ENCODE measurements at regions not wholly inside any gene's neighbourhood (a gene's known extent, or its start where the extent isn't known, plus 50 kb on each side); places are given as distances from the start of the nearest gene placed in this dataset.
A peak's percentile ranks its signal among the peaks of the same experiment; 100 is the strongest.

- H3K4me3 ChIP-seq (ENCODE audit: low read length), result no peak overlapping the region
- no peak for TF ChIP-seq CTCF (conservative IDR thresholded peaks at IDR 0.05; ENCODE audit: low read length)
- DNase-seq (ENCODE audit: low read depth), result no peak
Observed at GRCh38 chr4:19720190-19720589, 531.5 kb upstream of the SLIT2 start.

DNA sequence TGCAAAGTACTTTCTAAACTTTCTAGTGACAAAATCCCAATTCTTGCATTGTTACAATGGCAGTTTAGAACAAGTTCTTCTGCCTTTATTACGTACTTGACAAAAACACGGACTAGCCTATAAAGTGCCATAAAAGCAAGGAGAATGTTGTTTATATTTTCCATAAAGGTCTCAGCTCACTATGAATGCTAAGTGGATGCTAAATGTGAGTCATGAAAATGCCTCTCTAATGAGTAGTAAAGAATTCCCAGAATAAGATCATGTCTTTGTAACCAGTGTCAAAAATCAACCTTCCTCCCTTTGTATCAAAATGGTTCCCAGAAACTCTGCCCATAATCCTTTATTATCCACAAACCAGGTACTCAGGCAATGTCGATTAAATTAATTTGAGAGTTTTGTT is 539.8 kb upstream of the SLIT2 start:
- H3K4me3 ChIP-seq (ENCODE audit: low read length), result no peak overlapping the region
- no peak for TF ChIP-seq CTCF (conservative IDR thresholded peaks at IDR 0.05; ENCODE audit: low read length)
- peak; percentile 59 for DNase-seq (ENCODE audit: low read depth)

DNA sequence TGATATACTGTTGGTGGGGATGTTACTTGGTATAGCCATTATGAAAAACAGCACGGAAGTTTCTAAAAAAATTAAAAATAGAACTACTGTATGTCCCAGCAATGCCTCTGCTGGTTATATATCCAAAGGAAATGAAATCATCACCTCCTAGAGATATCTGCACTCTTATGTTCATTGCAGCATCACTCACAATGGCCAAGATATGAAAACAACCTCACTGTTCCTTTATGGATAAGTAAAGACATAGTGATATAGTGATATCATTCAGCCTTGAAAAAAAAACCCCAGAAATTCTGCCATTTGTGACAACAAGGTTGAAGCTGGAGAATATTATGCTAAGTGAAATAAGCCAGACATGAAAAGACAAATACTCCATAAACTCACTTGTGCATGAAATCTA is 543.8 kb upstream of the SLIT2 start:
- TF ChIP-seq CTCF (conservative IDR thresholded peaks at IDR 0.05; ENCODE audit: low read length), result no peak
- H3K4me3 ChIP-seq (ENCODE audit: low read length), result no peak overlapping the region
- no peak for DNase-seq (ENCODE audit: low read depth)

- H3K4me3 ChIP-seq (ENCODE audit: low read length), result no peak overlapping the region
- TF ChIP-seq CTCF (conservative IDR thresholded peaks at IDR 0.05; ENCODE audit: low read length), result no peak
- DNase-seq (ENCODE audit: low read depth), result no peak
Observed at GRCh38 chr4:19703391-19703790, 548.3 kb upstream of the SLIT2 start.

DNA sequence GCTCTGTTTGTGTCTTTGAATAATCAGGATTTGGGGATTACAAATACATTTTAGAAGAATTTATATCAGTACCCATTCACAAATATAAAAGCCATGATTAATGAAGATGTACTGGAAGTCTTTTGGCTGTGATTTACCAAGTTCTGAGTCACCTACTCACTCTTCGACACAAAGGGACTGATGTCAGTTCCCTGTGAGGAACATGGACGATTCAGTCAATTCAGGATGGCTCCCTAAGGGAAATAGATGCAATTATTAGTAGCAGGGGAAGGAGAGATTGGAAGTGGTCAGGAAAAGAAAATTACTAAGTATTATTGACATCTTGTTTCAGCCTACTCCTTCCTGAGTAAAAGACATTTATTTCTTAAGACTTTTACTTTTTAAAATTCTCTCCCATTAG is 550.7 kb upstream of the SLIT2 start:
- peak; percentile 6 for DNase-seq (ENCODE audit: low read depth)
- no peak for TF ChIP-seq CTCF (conservative IDR thresholded peaks at IDR 0.05; ENCODE audit: low read length)
- no peak overlapping the region for H3K4me3 ChIP-seq (ENCODE audit: low read length)

- no peak for DNase-seq (ENCODE audit: low read depth)
- H3K4me3 ChIP-seq (ENCODE audit: low read length), result no peak overlapping the region
- TF ChIP-seq CTCF (conservative IDR thresholded peaks at IDR 0.05; ENCODE audit: low read length), result no peak
Observed at GRCh38 chr4:19698961-19699360, 552.7 kb upstream of the SLIT2 start.

DNA sequence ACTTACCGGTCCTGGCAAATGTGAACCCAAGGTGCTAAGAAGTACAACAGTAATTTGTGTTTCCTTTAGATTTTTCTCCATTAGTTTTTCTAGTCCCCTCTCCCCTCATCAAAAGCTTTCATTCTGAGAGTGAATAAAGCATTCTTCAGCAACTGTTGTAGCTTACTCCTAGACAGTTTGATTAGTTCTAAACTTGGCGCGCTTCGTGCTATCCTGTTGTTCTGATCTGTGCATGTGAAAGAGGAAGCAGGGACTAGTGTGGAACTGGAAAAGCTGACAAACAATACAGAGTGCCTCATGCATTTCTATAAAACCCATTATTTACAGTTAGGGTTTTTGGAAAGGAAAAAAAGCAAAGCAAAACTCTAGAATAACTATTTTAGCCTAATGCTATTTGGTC is 556.9 kb upstream of the SLIT2 start:
- no peak for DNase-seq (ENCODE audit: low read depth)
- no peak overlapping the region for H3K4me3 ChIP-seq (ENCODE audit: low read length)
- TF ChIP-seq CTCF (conservative IDR thresholded peaks at IDR 0.05; ENCODE audit: low read length), result no peak
